Endothelial cell of umbilical vein (primary cell): ENCODE measurements at regions not wholly inside any gene's neighbourhood (a gene's known extent, or its start where the extent isn't known, plus 50 kb on each side); places are given as distances from the start of the nearest gene placed in this dataset.

Experiments used
- EZH2 ChIP-seq: IDR thresholded peaks from 2 replicates; pipeline ENCODE4 v1.6.1; 2012; ENCODE audit warnings: borderline replicate concordance, low read depth, mild to moderate bottlenecking, moderate library complexity, low read length, inconsistent platforms; ENCODE audit not compliant: severe bottlenecking
- MAX ChIP-seq: IDR thresholded peaks from 2 replicates; pipeline ENCODE4 v1.6.1; 2011; ENCODE audit not compliant: insufficient read depth, insufficient read length
- POLR2A ChIP-seq: IDR thresholded peaks from 2 replicates; pipeline ENCODE4 v1.6.1; 2012; ENCODE audit warnings: low read depth, mild to moderate bottlenecking, control low read depth, low read length
- POLR2AphosphoS5 ChIP-seq: IDR thresholded peaks from 2 replicates; pipeline ENCODE4 v1.6.1; 2012; ENCODE audit warnings: low read depth, mild to moderate bottlenecking, control low read depth, low read length, moderate library complexity; ENCODE audit not compliant: insufficient read depth
- TF ChIP-seq, protein P1 (sequence below), 2 donors: IDR thresholded peaks; 1 replicate in 1 of 2; 2 replicates in 1 of 2; pipeline ENCODE4 v1.5.1; 2011; ENCODE audit warnings: low read length in 2 of 2, mild to moderate bottlenecking in 2 of 2, moderate library complexity in 2 of 2, control low read depth in 1 of 2, inconsistent platforms in 1 of 2, low read depth in 1 of 2; ENCODE audit not compliant: insufficient read depth in 1 of 2; ENCODE audit errors: extremely low read depth in 1 of 2

DNA sequence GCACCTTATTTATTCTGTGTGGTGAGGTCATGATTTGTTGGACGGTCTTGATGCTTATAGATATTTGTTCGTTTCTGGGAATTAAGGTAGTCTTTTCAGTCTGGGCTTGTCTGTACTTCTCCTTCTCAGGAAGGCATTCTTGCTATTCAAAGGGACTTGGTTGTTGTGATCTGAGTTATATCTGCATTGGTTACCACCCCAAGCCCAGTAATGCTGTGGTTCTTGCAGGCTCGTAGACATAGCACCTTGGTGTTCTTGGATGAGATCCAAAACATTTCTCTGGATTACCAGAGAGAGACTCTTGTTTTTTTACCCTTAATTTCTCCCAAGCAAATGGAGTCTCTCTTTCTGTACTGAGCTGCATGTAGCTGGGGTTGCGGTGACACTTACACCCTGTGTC lies 128.0 kb upstream of the CBLB start:
- TF ChIP-seq, protein P1, sequence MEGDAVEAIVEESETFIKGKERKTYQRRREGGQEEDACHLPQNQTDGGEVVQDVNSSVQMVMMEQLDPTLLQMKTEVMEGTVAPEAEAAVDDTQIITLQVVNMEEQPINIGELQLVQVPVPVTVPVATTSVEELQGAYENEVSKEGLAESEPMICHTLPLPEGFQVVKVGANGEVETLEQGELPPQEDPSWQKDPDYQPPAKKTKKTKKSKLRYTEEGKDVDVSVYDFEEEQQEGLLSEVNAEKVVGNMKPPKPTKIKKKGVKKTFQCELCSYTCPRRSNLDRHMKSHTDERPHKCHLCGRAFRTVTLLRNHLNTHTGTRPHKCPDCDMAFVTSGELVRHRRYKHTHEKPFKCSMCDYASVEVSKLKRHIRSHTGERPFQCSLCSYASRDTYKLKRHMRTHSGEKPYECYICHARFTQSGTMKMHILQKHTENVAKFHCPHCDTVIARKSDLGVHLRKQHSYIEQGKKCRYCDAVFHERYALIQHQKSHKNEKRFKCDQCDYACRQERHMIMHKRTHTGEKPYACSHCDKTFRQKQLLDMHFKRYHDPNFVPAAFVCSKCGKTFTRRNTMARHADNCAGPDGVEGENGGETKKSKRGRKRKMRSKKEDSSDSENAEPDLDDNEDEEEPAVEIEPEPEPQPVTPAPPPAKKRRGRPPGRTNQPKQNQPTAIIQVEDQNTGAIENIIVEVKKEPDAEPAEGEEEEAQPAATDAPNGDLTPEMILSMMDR (IDR thresholded peaks at IDR 0.05; ENCODE audit: extremely low read depth in 1 of 2, insufficient read depth in 1 of 2, low read depth in 1 of 2, low read length in 2 of 2) = no peak
- no peak for TF ChIP-seq POLR2AphosphoS5
- TF ChIP-seq POLR2A = no peak
- TF ChIP-seq MAX = no peak
- TF ChIP-seq EZH2 = no peak
